Calu3 (cell line): ENCODE measurements at regions not wholly inside any gene's neighbourhood (a gene's known extent, or its start where the extent isn't known, plus 50 kb on each side); places are given as distances from the start of the nearest gene placed in this dataset.

Experiments used
- BruUV-seq: library from RNA; stranded (reverse); fragments of 400-500 nt; replicated peaks from 2 replicates; lab custom pipeline; 2021; lab: Mats Ljungman, UMichigan
- CTCF ChIA-PET: fragments of 300-600 bp; sonication (Branson Sonifier 250); formaldehyde crosslinking; loops from one replicate; lab custom pipeline; 2022; ENCODE audit warnings: antibody characterized with exemption; lab: Charles Lee
- DNase-seq: peaks from one replicate; pipeline ENCODE4 v3.0.0; 2022
- H3K27ac Mint-ChIP-seq: one replicate; pipeline ENCODE4 v1.8.0; 2022; ENCODE audit warnings: mixed read lengths; ENCODE audit not compliant: unreplicated experiment
- H3K27me3 Mint-ChIP-seq: one replicate; pipeline ENCODE4 v1.8.0; 2022; ENCODE audit warnings: mixed read lengths; ENCODE audit not compliant: unreplicated experiment
- H3K36me3 Mint-ChIP-seq: one replicate; pipeline ENCODE4 v1.8.0; 2022; ENCODE audit warnings: mild to moderate bottlenecking, moderate library complexity, mixed read lengths; ENCODE audit not compliant: insufficient read depth, unreplicated experiment
- H3K4me1 Mint-ChIP-seq: one replicate; pipeline ENCODE4 v1.8.0; 2022; ENCODE audit warnings: mild to moderate bottlenecking, low read depth, mixed read lengths; ENCODE audit not compliant: unreplicated experiment
- H3K4me3 Mint-ChIP-seq: one replicate; pipeline ENCODE4 v1.8.0; 2022; ENCODE audit warnings: mild to moderate bottlenecking, low read depth, moderate library complexity, mixed read lengths; ENCODE audit not compliant: unreplicated experiment
- H3K9me3 Mint-ChIP-seq: one replicate; pipeline ENCODE4 v1.8.0; 2022; ENCODE audit warnings: low read depth, mixed read lengths; ENCODE audit not compliant: unreplicated experiment
- CTCF ChIP-seq: fragments of 200-600 bp; IDR thresholded peaks from one replicate; pipeline ENCODE4 v1.8.0; 2022; ENCODE audit warnings: antibody characterized with exemption; ENCODE audit not compliant: unreplicated experiment
- intact Hi-C: fragments of 100-400 bp; cut with micrococcal nuclease; formaldehyde crosslinking; loops from one replicate; pipeline ENCODE4 v1.10.0; 2022; ENCODE audit not compliant: unreplicated experiment

GRCh38 chr18:5738526-5738925 is 156.8 kb downstream of the TMEM200C start:
- TF ChIP-seq CTCF = no peak
- Mint-ChIP-seq H3K27me3 (no peaks in the 10 kb centered on the region), H3K27ac (no peak overlapping the region), H3K9me3 (peaks cover 2% of the 10 kb centered on the region), H3K4me3 (no peak overlapping the region), H3K36me3 (no peaks in the 10 kb centered on the region), H3K4me1 (no peaks in the 10 kb centered on the region)
- CTCF ChIA-PET = no interaction called here
- intact Hi-C loops = no loop called here
- no peak for DNase-seq
- BruUV-seq = no TSS peak

- DNase-seq = no peak
- H3K27ac Mint-ChIP-seq = no peak overlapping the region
- no peaks in the 10 kb centered on the region for H3K4me1 Mint-ChIP-seq
- H3K4me3 Mint-ChIP-seq = no peak overlapping the region
- intact Hi-C loops = no loop called here
- peaks cover 14% of the 10 kb centered on the region for H3K27me3 Mint-ChIP-seq
- no peaks in the 10 kb centered on the region for H3K36me3 Mint-ChIP-seq
- no peak for TF ChIP-seq CTCF
- H3K9me3 Mint-ChIP-seq = peaks cover 12% of the 10 kb centered on the region
- CTCF ChIA-PET = interaction anchor here (0.7 kb wide), 1 partner anchor 37 kb away, joined by 8 read pairs; no protein-coding TSS in a partner anchor
- BruUV-seq = no TSS peak
Observed at GRCh38 chr18:5732318-5732717, 163.0 kb downstream of the TMEM200C start.

DNA sequence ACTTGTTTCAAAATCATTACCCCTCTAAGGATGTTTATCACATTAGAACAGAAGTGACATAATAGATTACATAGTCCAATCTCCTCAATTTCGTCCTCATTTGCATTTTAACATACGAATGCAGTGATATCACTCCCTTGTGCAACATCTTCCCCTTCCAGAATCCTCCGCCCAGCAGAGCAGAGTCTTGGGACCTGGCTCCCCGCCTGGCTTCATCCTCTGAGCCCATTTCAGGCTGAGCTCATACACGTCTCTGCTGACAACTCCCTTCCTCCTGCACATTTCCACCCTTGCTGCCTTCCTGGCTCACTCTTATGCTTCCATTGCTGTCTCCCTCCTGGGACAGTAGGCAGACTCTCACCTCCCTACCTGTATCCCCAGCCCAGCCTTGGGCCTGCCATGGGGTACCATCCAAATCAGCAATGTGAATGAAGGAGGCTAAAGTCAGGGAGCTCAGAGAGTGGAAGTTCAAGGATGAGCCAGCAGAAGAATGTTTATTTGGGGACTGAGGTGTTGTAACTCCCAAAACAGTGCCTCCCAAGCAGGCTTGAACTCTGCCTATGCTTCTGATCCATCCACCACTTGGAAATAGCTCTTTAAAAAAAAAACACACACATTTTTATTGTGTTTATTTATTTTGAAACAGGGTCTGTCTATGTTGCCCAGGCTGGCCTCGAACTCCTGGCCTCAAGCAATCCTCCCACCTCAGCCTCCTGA is 165.2 kb downstream of the TMEM200C start:
- Mint-ChIP-seq H3K27ac (no peak overlapping the region), H3K4me3 (no peak overlapping the region), H3K4me1 (no peaks in the 10 kb centered on the region), H3K36me3 (no peaks in the 10 kb centered on the region), H3K27me3 (peaks cover 14% of the 10 kb centered on the region), H3K9me3 (peaks cover 12% of the 10 kb centered on the region)
- TF ChIP-seq CTCF = no peak
- DNase-seq = no peak
- intact Hi-C loops = no loop called here
- CTCF ChIA-PET = no interaction called here
- no TSS peak for BruUV-seq

- Mint-ChIP-seq H3K27ac (no peak overlapping the region), H3K4me1 (no peaks in the 10 kb centered on the region), H3K27me3 (peaks cover 14% of the 10 kb centered on the region), H3K9me3 (peaks cover 12% of the 10 kb centered on the region), H3K36me3 (no peaks in the 10 kb centered on the region), H3K4me3 (no peak overlapping the region)
- TF ChIP-seq CTCF = no peak
- CTCF ChIA-PET = no interaction called here
- intact Hi-C loops = no loop called here
- DNase-seq = no peak
- BruUV-seq = no TSS peak
Observed at GRCh38 chr18:5728531-5728930, 166.8 kb downstream of the TMEM200C start.
